ENCODE measurements at regions not wholly inside any gene's neighbourhood (a gene's known extent, or its start where the extent isn't known, plus 50 kb on each side); places are given as distances from the start of the nearest gene placed in this dataset.

DNA sequence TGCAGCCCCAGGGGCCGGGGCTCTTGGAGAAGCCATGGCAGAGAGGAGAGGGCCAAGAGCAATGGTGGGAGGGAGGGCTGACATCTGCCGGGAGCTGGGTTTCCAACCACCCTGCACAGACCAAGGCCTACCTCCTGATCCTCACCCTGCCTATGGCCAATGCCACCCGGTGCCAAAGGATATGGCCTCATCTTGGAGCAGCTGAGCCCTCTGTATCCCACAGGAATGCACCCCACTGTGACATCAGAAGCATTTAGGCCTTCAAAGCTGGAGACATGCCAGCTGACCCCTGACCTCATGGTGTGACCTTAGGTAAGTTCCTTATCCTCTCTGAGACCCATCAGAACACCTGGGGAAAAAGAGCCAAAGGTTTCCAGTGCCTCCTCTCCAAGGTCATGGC, 113.6 kb upstream of the ZMIZ1 start:
- no peaks in the 10 kb centered on the region for H3K27me3 ChIP-seq (ENCODE audit: control insufficient read depth in 3 of 3, insufficient read depth in 3 of 3, low read length in 3 of 3)
- no peaks in the 10 kb centered on the region for H3K36me3 ChIP-seq (ENCODE audit: control insufficient read depth in 3 of 3, insufficient read depth in 3 of 3, low read length in 3 of 3)
- no peak overlapping the region for H3K9ac ChIP-seq (ENCODE audit: low read depth in 1 of 3, low read length in 3 of 3)
- H3K27ac ChIP-seq (ENCODE audit: low read depth, low read length) = no peak overlapping the region
- no peaks in the 10 kb centered on the region for H3K9me3 ChIP-seq (ENCODE audit: control insufficient read depth in 3 of 3, low read length in 3 of 3)
- H3K4me1 ChIP-seq (ENCODE audit: control insufficient read depth in 3 of 3, insufficient read depth in 3 of 3, low read length in 3 of 3) = peaks cover 6 to 20% (median 19%) of the 10 kb centered on the region in 3 donors
- no peak overlapping the region for H3K4me3 ChIP-seq (ENCODE audit: low read length in 3 of 3)

GRCh38 chr10:78956391-78956790, 112.4 kb upstream of the ZMIZ1 start:
- no peaks in the 10 kb centered on the region for H3K9me3 ChIP-seq (ENCODE audit: control insufficient read depth in 3 of 3, low read length in 3 of 3)
- no peaks in the 10 kb centered on the region for H3K36me3 ChIP-seq (ENCODE audit: control insufficient read depth in 3 of 3, insufficient read depth in 3 of 3, low read length in 3 of 3)
- no peak overlapping the region for H3K4me3 ChIP-seq (ENCODE audit: low read length in 3 of 3)
- no peak overlapping the region for H3K27ac ChIP-seq (ENCODE audit: low read depth, low read length)
- H3K9ac ChIP-seq (ENCODE audit: low read depth in 1 of 3, low read length in 3 of 3) = no peak overlapping the region
- peaks cover 17 to 22% (median 18%) of the 10 kb centered on the region in 3 donors for H3K4me1 ChIP-seq (ENCODE audit: control insufficient read depth in 3 of 3, insufficient read depth in 3 of 3, low read length in 3 of 3)
- no peaks in the 10 kb centered on the region for H3K27me3 ChIP-seq (ENCODE audit: control insufficient read depth in 3 of 3, insufficient read depth in 3 of 3, low read length in 3 of 3)

DNA sequence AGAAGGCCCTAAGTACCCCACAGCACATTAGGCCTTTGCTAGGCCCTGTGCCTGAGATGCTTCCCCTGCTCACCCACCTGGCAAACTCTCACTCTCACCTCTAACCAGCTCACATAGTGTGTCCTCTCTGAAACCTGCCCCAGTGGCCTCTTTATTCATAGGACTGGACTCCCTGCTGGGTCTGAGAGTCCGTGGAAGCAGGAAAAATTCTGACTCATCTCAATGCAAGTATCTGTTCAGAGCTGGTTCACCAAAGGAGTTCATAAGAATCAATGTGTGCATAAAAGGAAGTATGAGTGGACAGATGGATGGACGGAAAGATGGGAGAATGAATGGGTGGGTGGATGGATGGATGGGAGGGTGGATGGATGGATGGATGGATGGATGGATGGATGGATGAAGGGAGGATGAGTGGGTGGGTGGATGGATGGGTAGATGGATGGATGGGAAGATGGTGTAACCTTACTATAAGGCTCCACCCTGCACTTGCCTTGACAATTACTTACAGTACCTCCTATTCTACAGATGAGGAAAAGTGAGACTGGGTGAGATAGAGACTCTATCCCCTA, 111.2 kb upstream of the ZMIZ1 start:
- no peaks in the 10 kb centered on the region for H3K27me3 ChIP-seq (ENCODE audit: control insufficient read depth in 3 of 3, insufficient read depth in 3 of 3, low read length in 3 of 3)
- peaks cover 13 to 17% (median 14%) of the 10 kb centered on the region in 3 donors for H3K4me1 ChIP-seq (ENCODE audit: control insufficient read depth in 3 of 3, insufficient read depth in 3 of 3, low read length in 3 of 3)
- no peaks in the 10 kb centered on the region for H3K36me3 ChIP-seq (ENCODE audit: control insufficient read depth in 3 of 3, insufficient read depth in 3 of 3, low read length in 3 of 3)
- no peak overlapping the region for H3K27ac ChIP-seq (ENCODE audit: low read depth, low read length)
- no peaks in the 10 kb centered on the region for H3K9me3 ChIP-seq (ENCODE audit: control insufficient read depth in 3 of 3, low read length in 3 of 3)
- H3K9ac ChIP-seq (ENCODE audit: low read depth in 1 of 3, low read length in 3 of 3) = no peak overlapping the region
- H3K4me3 ChIP-seq (ENCODE audit: low read length in 3 of 3) = no peak overlapping the region

GRCh38 chr10:78959217-78959923, 109.4 kb upstream of the ZMIZ1 start:
- H3K4me1 ChIP-seq (ENCODE audit: control insufficient read depth in 3 of 3, insufficient read depth in 3 of 3, low read length in 3 of 3) = peaks cover 6 to 18% (median 14%) of the 10 kb centered on the region in 3 donors
- no peaks in the 10 kb centered on the region for H3K36me3 ChIP-seq (ENCODE audit: control insufficient read depth in 3 of 3, insufficient read depth in 3 of 3, low read length in 3 of 3)
- H3K27ac ChIP-seq (ENCODE audit: low read depth, low read length) = no peak overlapping the region
- no peaks in the 10 kb centered on the region for H3K27me3 ChIP-seq (ENCODE audit: control insufficient read depth in 3 of 3, insufficient read depth in 3 of 3, low read length in 3 of 3)
- no peak overlapping the region for H3K4me3 ChIP-seq (ENCODE audit: low read length in 3 of 3)
- no peak overlapping the region for H3K9ac ChIP-seq (ENCODE audit: low read depth in 1 of 3, low read length in 3 of 3)
- H3K9me3 ChIP-seq (ENCODE audit: control insufficient read depth in 3 of 3, low read length in 3 of 3) = no peaks in the 10 kb centered on the region

DNA sequence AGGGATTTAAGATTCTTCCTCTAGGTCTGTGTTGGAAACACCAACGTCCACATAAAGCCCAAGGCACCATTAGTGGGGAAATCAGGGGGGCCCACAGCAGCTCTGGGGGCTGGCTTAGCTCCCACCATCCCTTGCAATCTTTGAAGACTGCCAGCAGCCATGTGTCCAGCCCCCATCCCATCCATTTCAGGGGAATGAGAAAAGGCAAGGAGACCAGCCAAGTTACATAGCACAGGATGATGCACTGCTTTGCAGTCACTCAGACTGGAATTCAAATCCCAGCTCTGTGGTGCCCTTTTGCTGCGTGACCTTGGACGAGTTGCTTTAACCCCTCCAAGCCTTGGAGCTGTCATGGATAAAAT, 108.9 kb upstream of the ZMIZ1 start:
- Histone ChIP-seq H3K9me3 (ENCODE audit: control insufficient read depth in 3 of 3, low read length in 3 of 3) (no peaks in the 10 kb centered on the region), H3K27ac (ENCODE audit: low read depth, low read length) (no peak overlapping the region), H3K36me3 (ENCODE audit: control insufficient read depth in 3 of 3, insufficient read depth in 3 of 3, low read length in 3 of 3) (no peaks in the 10 kb centered on the region), H3K9ac (ENCODE audit: low read depth in 1 of 3, low read length in 3 of 3) (no peak overlapping the region), H3K4me1 (ENCODE audit: control insufficient read depth in 3 of 3, insufficient read depth in 3 of 3, low read length in 3 of 3) (peaks cover 12 to 22% (median 14%) of the 10 kb centered on the region in 3 donors), H3K4me3 (ENCODE audit: low read length in 3 of 3) (no peak overlapping the region), H3K27me3 (ENCODE audit: control insufficient read depth in 3 of 3, insufficient read depth in 3 of 3, low read length in 3 of 3) (no peaks in the 10 kb centered on the region)

- Histone ChIP-seq H3K4me1 (ENCODE audit: control insufficient read depth in 3 of 3, insufficient read depth in 3 of 3, low read length in 3 of 3) (peaks cover 15 to 27% (median 16%) of the 10 kb centered on the region in 3 donors), H3K36me3 (ENCODE audit: control insufficient read depth in 3 of 3, insufficient read depth in 3 of 3, low read length in 3 of 3) (no peaks in the 10 kb centered on the region), H3K4me3 (ENCODE audit: low read length in 3 of 3) (peak overlapping the region in 1 of 3 donors; percentile 16), H3K27ac (ENCODE audit: low read depth, low read length) (no peak overlapping the region), H3K9me3 (ENCODE audit: control insufficient read depth in 3 of 3, low read length in 3 of 3) (no peaks in the 10 kb centered on the region), H3K9ac (ENCODE audit: low read depth in 1 of 3, low read length in 3 of 3) (no peak overlapping the region), H3K27me3 (ENCODE audit: control insufficient read depth in 3 of 3, insufficient read depth in 3 of 3, low read length in 3 of 3) (no peaks in the 10 kb centered on the region)
Measured at GRCh38 chr10:78960316-78960800, 108.4 kb upstream of the ZMIZ1 start.

GRCh38 chr10:78961760-78962159, 107.0 kb upstream of the ZMIZ1 start:
- Histone ChIP-seq H3K36me3 (ENCODE audit: control insufficient read depth in 3 of 3, insufficient read depth in 3 of 3, low read length in 3 of 3) (no peaks in the 10 kb centered on the region), H3K9me3 (ENCODE audit: control insufficient read depth in 3 of 3, low read length in 3 of 3) (no peaks in the 10 kb centered on the region), H3K4me3 (ENCODE audit: low read length in 3 of 3) (no peak overlapping the region)

DNA sequence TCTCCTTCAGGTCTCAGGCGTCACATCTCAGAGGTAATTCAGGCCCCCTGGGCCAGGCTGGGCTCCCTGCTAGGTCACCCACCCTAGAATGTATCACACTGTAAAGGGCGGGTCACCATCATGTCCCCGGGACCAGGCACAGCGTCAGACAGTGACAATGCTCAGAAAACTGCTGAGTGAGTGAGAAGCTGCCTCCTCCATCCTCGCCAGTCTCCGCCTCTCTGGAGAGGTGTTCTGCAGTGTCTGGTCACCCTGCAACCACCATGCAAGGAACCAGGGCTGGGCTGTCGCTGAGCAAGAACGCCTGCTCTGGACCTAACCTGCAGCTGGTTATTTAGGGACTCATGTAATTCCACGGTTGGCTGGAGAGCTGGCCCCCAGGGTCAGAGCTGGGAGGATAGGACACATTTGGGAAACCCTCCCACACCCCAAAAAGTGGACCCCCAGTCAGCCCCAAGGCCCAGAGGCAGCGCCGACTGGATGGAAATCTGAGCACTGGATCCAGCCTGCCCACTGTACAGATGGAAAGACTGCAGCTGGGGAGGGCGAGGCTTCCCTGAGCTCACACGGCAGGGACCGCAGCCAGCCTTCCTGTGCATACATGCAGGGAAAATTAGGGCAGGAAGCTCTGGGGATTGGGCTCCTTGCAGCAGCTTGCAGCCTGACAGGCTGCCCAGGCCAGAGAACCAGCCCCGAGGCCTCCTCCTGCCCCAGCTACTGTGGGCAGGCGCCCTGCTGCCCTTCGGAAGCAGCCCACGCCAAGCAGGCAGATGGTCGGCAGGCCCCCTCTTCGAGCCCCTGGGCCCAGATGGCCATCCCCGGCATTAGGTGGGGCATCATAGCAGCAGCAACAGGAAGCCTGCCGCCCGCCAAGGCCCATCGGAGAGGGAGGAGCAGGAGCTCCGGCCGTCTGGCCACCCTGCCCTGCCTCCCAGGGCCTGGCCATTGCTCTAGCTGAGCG, 105.4 kb upstream of the ZMIZ1 start:
- H3K27me3 ChIP-seq (ENCODE audit: control insufficient read depth in 3 of 3, insufficient read depth in 3 of 3, low read length in 3 of 3) = no peaks in the 10 kb centered on the region
- no peak overlapping the region for H3K4me3 ChIP-seq (ENCODE audit: low read length in 3 of 3)
- no peaks in the 10 kb centered on the region for H3K36me3 ChIP-seq (ENCODE audit: control insufficient read depth in 3 of 3, insufficient read depth in 3 of 3, low read length in 3 of 3)
- H3K9ac ChIP-seq (ENCODE audit: low read depth in 1 of 3, low read length in 3 of 3) = peak overlapping the region in 1 of 3 donors; percentile 40
- no peak overlapping the region for H3K27ac ChIP-seq (ENCODE audit: low read depth, low read length)
- peaks cover 19 to 45% (median 36%) of the 10 kb centered on the region in 3 donors for H3K4me1 ChIP-seq (ENCODE audit: control insufficient read depth in 3 of 3, insufficient read depth in 3 of 3, low read length in 3 of 3)
- H3K9me3 ChIP-seq (ENCODE audit: control insufficient read depth in 3 of 3, low read length in 3 of 3) = no peaks in the 10 kb centered on the region

More at GRCh38 chr10:78961760-78962159, 107.0 kb upstream of the ZMIZ1 start:
- Histone ChIP-seq H3K9ac (ENCODE audit: low read depth in 1 of 3, low read length in 3 of 3) (no peak overlapping the region), H3K4me1 (ENCODE audit: control insufficient read depth in 3 of 3, insufficient read depth in 3 of 3, low read length in 3 of 3) (peaks cover 19 to 38% (median 28%) of the 10 kb centered on the region in 3 donors), H3K27ac (ENCODE audit: low read depth, low read length) (no peak overlapping the region), H3K27me3 (ENCODE audit: control insufficient read depth in 3 of 3, insufficient read depth in 3 of 3, low read length in 3 of 3) (no peaks in the 10 kb centered on the region)

DNA sequence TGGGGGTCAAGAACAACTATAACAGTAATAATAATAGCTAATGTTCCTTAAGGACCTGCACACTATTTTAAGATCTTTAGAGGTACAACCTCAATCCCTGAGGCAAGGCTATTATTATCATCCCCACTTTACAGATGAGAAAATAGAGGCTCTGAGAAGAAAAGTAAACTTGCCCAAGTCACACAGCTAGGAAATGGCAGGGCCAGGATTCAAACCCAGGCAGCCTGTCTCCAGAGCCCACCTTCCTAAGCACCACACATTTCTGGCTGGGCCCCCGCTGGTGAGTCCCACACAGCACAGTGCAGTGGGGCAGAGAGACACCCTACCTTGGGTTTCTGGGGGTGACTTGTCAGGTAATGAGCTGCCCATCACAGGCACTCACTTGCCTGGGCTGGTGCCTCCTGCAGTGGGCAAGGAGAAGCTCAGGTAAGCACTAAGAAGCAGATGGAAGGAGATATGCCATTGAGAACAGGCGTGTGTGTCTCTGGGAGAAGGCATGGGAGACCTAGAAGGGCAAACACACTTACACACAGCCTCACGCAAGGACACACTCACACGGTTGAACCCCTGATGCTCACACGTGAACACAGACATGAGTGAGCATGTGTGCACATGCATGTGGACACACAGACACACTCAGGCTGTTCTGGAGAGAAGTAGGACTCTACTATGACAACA, 104.4 kb upstream of the ZMIZ1 start:
- H3K27me3 ChIP-seq (ENCODE audit: control insufficient read depth in 3 of 3, insufficient read depth in 3 of 3, low read length in 3 of 3) = no peaks in the 10 kb centered on the region
- H3K9ac ChIP-seq (ENCODE audit: low read depth in 1 of 3, low read length in 3 of 3) = no peak overlapping the region
- H3K4me1 ChIP-seq (ENCODE audit: control insufficient read depth in 3 of 3, insufficient read depth in 3 of 3, low read length in 3 of 3) = peaks cover 19 to 45% (median 39%) of the 10 kb centered on the region in 3 donors
- no peak overlapping the region for H3K4me3 ChIP-seq (ENCODE audit: low read length in 3 of 3)
- peak overlapping the region; percentile 41 for H3K27ac ChIP-seq (ENCODE audit: low read depth, low read length)
- no peaks in the 10 kb centered on the region for H3K36me3 ChIP-seq (ENCODE audit: control insufficient read depth in 3 of 3, insufficient read depth in 3 of 3, low read length in 3 of 3)
- H3K9me3 ChIP-seq (ENCODE audit: control insufficient read depth in 3 of 3, low read length in 3 of 3) = no peaks in the 10 kb centered on the region
